IMR-90 (cell line): ENCODE measurements at regions not wholly inside any gene's neighbourhood (a gene's known extent, or its start where the extent isn't known, plus 50 kb on each side); places are given as distances from the start of the nearest gene placed in this dataset.

Experiments
- ATAC-seq: fragments of 200-7000 bp; cut with Tn5 transposase; 2 replicates; pipeline ENCODE4 v1.9.1; 2020; ENCODE audit warnings: low read depth, mild to moderate bottlenecking, moderate library complexity
- BruUV-seq: library from RNA; stranded (reverse); fragments of 400-500 nt; replicated peaks from 2 replicates; lab custom pipeline; 2021; lab: Mats Ljungman, UMichigan
- CTCF ChIA-PET: fragments of 300-600 bp; formaldehyde crosslinking; extraction: SDS; loops from one replicate; lab custom pipeline; 2021; ENCODE audit warnings: antibody characterized with exemption; lab: Yijun Ruan, JAX
- POLR2A ChIA-PET: fragments of 300-600 bp; sonication (Branson Sonifier 250); formaldehyde crosslinking; loops from one replicate; lab custom pipeline; 2022; ENCODE audit warnings: antibody characterized with exemption; ENCODE audit not compliant: unreplicated experiment; lab: Charles Lee
- DNase-seq: peaks from one replicate; pipeline ENCODE4 v3.0.0; 2013
- H2AFZ ChIP-seq: replicated peaks from 2 replicates; pipeline ENCODE3; 2013; ENCODE audit warnings: low read length, mild to moderate bottlenecking; ENCODE audit not compliant: poor library complexity
- H2AK5ac ChIP-seq: 2 replicates; pipeline ENCODE4 v1.6.1; 2013; ENCODE audit warnings: low read depth, low read length, inconsistent platforms
- H2AK9ac ChIP-seq: replicated peaks from 2 replicates; pipeline ENCODE3; 2013; ENCODE audit warnings: mild to moderate bottlenecking, low read depth, low read length, moderate library complexity; ENCODE audit not compliant: poor library complexity
- H2BK120ac ChIP-seq: 2 replicates; pipeline ENCODE4 v1.6.1; 2013; ENCODE audit warnings: low read depth, low read length, inconsistent platforms
- H2BK15ac ChIP-seq: 3 replicates; pipeline ENCODE4 v1.6.1; 2013; ENCODE audit warnings: low read depth, low read length, inconsistent platforms
- H2BK20ac ChIP-seq: 2 replicates; pipeline ENCODE4 v1.6.1; 2013; ENCODE audit warnings: low read depth, mild to moderate bottlenecking, inconsistent platforms, low read length, moderate library complexity
- H2BK5ac ChIP-seq: 2 replicates; pipeline ENCODE4 v1.6.1; 2013; ENCODE audit warnings: mild to moderate bottlenecking, low read depth, low read length, inconsistent platforms; ENCODE audit not compliant: poor library complexity, severe bottlenecking
- H3K14ac ChIP-seq: replicated peaks from 2 replicates; pipeline ENCODE4 v1.6.1; 2013; ENCODE audit warnings: low read depth, low read length, inconsistent platforms
- H3K18ac ChIP-seq: 2 replicates; pipeline ENCODE4 v1.6.1; 2013; ENCODE audit warnings: low read depth, low read length, control low read depth
- H3K23ac ChIP-seq: 2 replicates; pipeline ENCODE4 v1.6.1; 2013; ENCODE audit warnings: low read depth, low read length, inconsistent platforms
- H3K27ac ChIP-seq: 2 replicates; pipeline ENCODE4 v1.5.1; 2013; ENCODE audit warnings: mild to moderate bottlenecking, control low read depth, low read length; ENCODE audit not compliant: insufficient read depth
- H3K27me3 ChIP-seq: 2 replicates; pipeline ENCODE4 v1.6.1; 2013; ENCODE audit warnings: low read length; ENCODE audit not compliant: control insufficient read depth, insufficient read depth
- H3K36me3 ChIP-seq: 2 replicates; pipeline ENCODE4 v1.6.1; 2013; ENCODE audit warnings: low read length, mixed read lengths; ENCODE audit not compliant: control insufficient read depth, insufficient read depth
- H3K4ac ChIP-seq: 2 replicates; pipeline ENCODE4 v1.6.1; 2013; ENCODE audit warnings: low read depth, low read length, inconsistent platforms
- H3K4me1 ChIP-seq: 2 replicates; pipeline ENCODE4 v1.6.1; 2013; ENCODE audit warnings: low read length, mixed read lengths; ENCODE audit not compliant: control insufficient read depth, insufficient read depth
- H3K4me2 ChIP-seq: 2 replicates; pipeline ENCODE4 v1.6.1; 2013; ENCODE audit warnings: low read depth, mild to moderate bottlenecking, control low read depth, low read length, moderate library complexity
- H3K4me3 ChIP-seq: 2 replicates; pipeline ENCODE4 v1.5.1; 2013; ENCODE audit warnings: low read depth, mild to moderate bottlenecking, control low read depth, low read length, moderate library complexity; ENCODE audit not compliant: insufficient read depth
- H3K56ac ChIP-seq: 2 replicates; pipeline ENCODE4 v1.6.1; 2013; ENCODE audit warnings: low read length, inconsistent platforms; ENCODE audit not compliant: insufficient read depth; ENCODE audit errors: extremely low read depth
- H3K79me1 ChIP-seq, 2 experiments: 2 replicates each; pipeline ENCODE4 v1.6.1; 2013; ENCODE audit warnings: low read length in 2 of 2, inconsistent platforms in 1 of 2, low read depth in 1 of 2
- H3K9ac ChIP-seq: 2 replicates; pipeline ENCODE4 v1.6.1; 2013; ENCODE audit warnings: low read depth, low read length, control low read depth
- H3K9me1 ChIP-seq: 2 replicates; pipeline ENCODE4 v1.6.1; 2013; ENCODE audit warnings: low read length, inconsistent platforms; ENCODE audit not compliant: insufficient read depth
- H3K9me3 ChIP-seq: 2 replicates; pipeline ENCODE4 v1.6.1; 2013; ENCODE audit warnings: low read length; ENCODE audit not compliant: control insufficient read depth, insufficient read depth
- H4K20me1 ChIP-seq: 2 replicates; pipeline ENCODE4 v1.6.1; 2013; ENCODE audit warnings: low read length, inconsistent platforms; ENCODE audit not compliant: insufficient read depth
- H4K5ac ChIP-seq: 2 replicates; pipeline ENCODE4 v1.6.1; 2013; ENCODE audit warnings: mild to moderate bottlenecking, low read depth, low read length, control low read depth
- H4K8ac ChIP-seq, 2 experiments: 2 replicates each; pipeline ENCODE4 v1.6.1; 2013; ENCODE audit warnings: low read depth in 2 of 2, low read length in 2 of 2, control low read depth in 1 of 2, inconsistent platforms in 1 of 2
- H4K91ac ChIP-seq: 2 replicates; pipeline ENCODE4 v1.6.1; 2013; ENCODE audit warnings: low read depth, low read length, inconsistent platforms; ENCODE audit not compliant: insufficient read depth
- CEBPB ChIP-seq: IDR thresholded peaks from 2 replicates; pipeline ENCODE4 v1.6.1; 2012; ENCODE audit warnings: low read depth, low read length, improper control_type of control experiment
- FOS ChIP-seq: fragments of 150-350 bp; IDR thresholded peaks from 2 replicates; pipeline ENCODE4 v1.6.1; 2016; ENCODE audit warnings: low read depth, low read length
- MAFK ChIP-seq: IDR thresholded peaks from 2 replicates; pipeline ENCODE4 v1.6.1; 2012; ENCODE audit warnings: low read depth, low read length, improper control_type of control experiment
- MAZ ChIP-seq: IDR thresholded peaks from 2 replicates; pipeline ENCODE4 v1.6.1; 2012; ENCODE audit warnings: low read depth, mild to moderate bottlenecking, low read length, improper control_type of control experiment, moderate library complexity, borderline replicate concordance
- MXI1 ChIP-seq: IDR thresholded peaks from 2 replicates; pipeline ENCODE4 v1.6.1; 2012; ENCODE audit warnings: low read depth, mild to moderate bottlenecking, low read length, moderate library complexity, borderline replicate concordance
- RAD21 ChIP-seq: IDR thresholded peaks from 2 replicates; pipeline ENCODE4 v1.6.1; 2012; ENCODE audit warnings: low read length, improper control_type of control experiment
- WGBS, 2 experiments: methylation state at CpG; one replicate each; pipeline versions ENCODE4 v1.1.5 to v1.1.7; 2013; ENCODE audit warnings: missing lambda C conversion rate in 2 of 2; ENCODE audit not compliant: insufficient read length in 1 of 2; ENCODE audit errors: extremely low coverage in 2 of 2; 5-methylcytosine and 5-hydroxymethylcytosine counted together
- dilution Hi-C: fragments of 300-500 bp; cut with HindIII; formaldehyde crosslinking; loops from one replicate; pipeline ENCODE4 v1.14.3; 2018; ENCODE audit warnings: low sequenced_read_pairs; ENCODE audit not compliant: unreplicated experiment
- in situ Hi-C: fragments of 300-500 bp; cut with MboI; formaldehyde crosslinking; loops from 3 replicates; pipeline ENCODE4 v1.14.3; 2019; ENCODE audit warnings: low sequenced_read_pairs, inconsistent platforms, mixed read lengths
- intact Hi-C: fragments of 100-400 bp; cut with micrococcal nuclease; formaldehyde crosslinking; loops from 2 replicates; pipeline ENCODE4 v1.10.0; 2022
- TF ChIP-seq, protein P1 (sequence below): conservative IDR thresholded peaks from 2 replicates; pipeline ENCODE4 v1.5.1; 2012; ENCODE audit warnings: mild to moderate bottlenecking, low read depth, low read length, improper control_type of control experiment

DNA sequence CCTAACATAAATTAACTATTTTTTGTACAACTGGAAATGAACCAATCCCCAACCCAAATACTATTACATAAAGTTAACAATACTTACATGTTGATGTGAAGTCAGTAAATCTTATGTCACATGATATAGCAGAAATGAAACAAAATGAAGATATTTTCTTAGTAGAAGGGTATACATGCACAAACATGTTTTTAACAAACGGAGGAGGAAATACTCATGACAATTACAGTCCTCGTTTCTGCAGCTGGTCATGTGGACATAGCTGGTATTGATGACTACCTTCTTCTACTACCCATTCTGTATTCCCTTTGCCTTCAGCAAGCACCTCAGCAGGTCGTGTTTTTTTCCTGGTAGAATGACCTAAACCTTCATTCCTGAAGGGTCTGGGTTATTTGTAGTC lies 252.3 kb downstream of the HTR7 start:
- Histone ChIP-seq H3K4me2 (no peak overlapping the region), H2BK5ac (no peak overlapping the region), H2AFZ (no peak overlapping the region), H3K18ac (no peak overlapping the region), H3K4me3 (no peak overlapping the region), H3K14ac (no peak overlapping the region), H4K91ac (no peak overlapping the region), H2BK20ac (no peak overlapping the region), H3K27me3 (no peaks in the 10 kb centered on the region), H3K4me1 (no peaks in the 10 kb centered on the region), H3K23ac (no peak overlapping the region), H4K8ac (no peak overlapping the region), H3K27ac (no peak overlapping the region), H2BK15ac (no peak overlapping the region), H3K4ac (no peak overlapping the region), H3K79me1 (no peaks in the 10 kb centered on the region), H4K20me1 (no peaks in the 10 kb centered on the region), H2AK9ac (no peak overlapping the region), H4K5ac (no peak overlapping the region), H3K9ac (no peak overlapping the region), H2BK120ac (no peak overlapping the region), H3K9me1 (no peaks in the 10 kb centered on the region), H3K36me3 (no peaks in the 10 kb centered on the region), H2AK5ac (no peak overlapping the region), H3K9me3 (no peaks in the 10 kb centered on the region), H3K56ac (no peak overlapping the region)
- no CpG with 5 or more reads among the region's 3 CpGs for WGBS, 2 experiments
- POLR2A ChIA-PET = no interaction called here
- no TSS peak for BruUV-seq
- dilution Hi-C loops = no loop called here
- intact Hi-C loops = no loop called here
- in situ Hi-C loops = no loop called here
- TF ChIP-seq CEBPB (no peak), MXI1 (no peak), RAD21 (no peak), FOS (no peak), MAZ (no peak), MAFK (no peak)
- TF ChIP-seq, protein P1, sequence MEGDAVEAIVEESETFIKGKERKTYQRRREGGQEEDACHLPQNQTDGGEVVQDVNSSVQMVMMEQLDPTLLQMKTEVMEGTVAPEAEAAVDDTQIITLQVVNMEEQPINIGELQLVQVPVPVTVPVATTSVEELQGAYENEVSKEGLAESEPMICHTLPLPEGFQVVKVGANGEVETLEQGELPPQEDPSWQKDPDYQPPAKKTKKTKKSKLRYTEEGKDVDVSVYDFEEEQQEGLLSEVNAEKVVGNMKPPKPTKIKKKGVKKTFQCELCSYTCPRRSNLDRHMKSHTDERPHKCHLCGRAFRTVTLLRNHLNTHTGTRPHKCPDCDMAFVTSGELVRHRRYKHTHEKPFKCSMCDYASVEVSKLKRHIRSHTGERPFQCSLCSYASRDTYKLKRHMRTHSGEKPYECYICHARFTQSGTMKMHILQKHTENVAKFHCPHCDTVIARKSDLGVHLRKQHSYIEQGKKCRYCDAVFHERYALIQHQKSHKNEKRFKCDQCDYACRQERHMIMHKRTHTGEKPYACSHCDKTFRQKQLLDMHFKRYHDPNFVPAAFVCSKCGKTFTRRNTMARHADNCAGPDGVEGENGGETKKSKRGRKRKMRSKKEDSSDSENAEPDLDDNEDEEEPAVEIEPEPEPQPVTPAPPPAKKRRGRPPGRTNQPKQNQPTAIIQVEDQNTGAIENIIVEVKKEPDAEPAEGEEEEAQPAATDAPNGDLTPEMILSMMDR = no peak
- DNase-seq (no peak), ATAC-seq (no peak)
- CTCF ChIA-PET = no interaction called here
